Fibroblast of pulmonary artery (primary cell): ENCODE measurements at regions not wholly inside any gene's neighbourhood (a gene's known extent, or its start where the extent isn't known, plus 50 kb on each side); places are given as distances from the start of the nearest gene placed in this dataset.

Experiments used
- DNase-seq: peaks from one replicate; pipeline ENCODE4 v3.0.0-alpha.2; 2010; ENCODE audit warnings: low read depth
- H3K4me3 ChIP-seq: replicated peaks from 2 replicates; pipeline ENCODE4 v1.5.1; 2011; ENCODE audit warnings: low read depth, mild to moderate bottlenecking, control low read depth, low read length, moderate library complexity
- TF ChIP-seq, protein P1 (sequence below): IDR thresholded peaks from 2 replicates; pipeline ENCODE4 v1.5.1; 2011; ENCODE audit warnings: mild to moderate bottlenecking, control low read depth, low read length, inconsistent platforms; ENCODE audit errors: missing control alignments

DNA sequence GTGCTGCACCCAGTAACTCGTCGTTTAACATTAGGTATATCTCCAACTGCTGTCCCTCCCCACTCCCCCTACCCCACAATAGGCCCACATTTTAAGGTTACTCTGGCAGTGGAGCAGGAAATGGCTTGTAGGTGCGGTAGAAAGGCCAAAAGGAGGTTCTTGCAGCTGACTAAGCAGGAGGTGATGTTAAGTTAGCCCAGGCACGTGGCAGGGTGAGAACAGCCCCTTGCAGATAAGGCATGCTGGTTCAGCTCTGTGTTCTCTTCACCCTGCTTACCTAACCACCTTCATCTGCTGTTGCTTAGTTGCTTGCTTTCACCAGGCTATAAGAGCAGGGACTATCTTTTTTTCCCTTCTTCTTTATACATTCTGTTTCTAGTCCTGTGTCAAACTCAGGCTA lies 1082.8 kb upstream of the RBFOX1 start:
- no peak overlapping the region for H3K4me3 ChIP-seq
- TF ChIP-seq, protein P1, sequence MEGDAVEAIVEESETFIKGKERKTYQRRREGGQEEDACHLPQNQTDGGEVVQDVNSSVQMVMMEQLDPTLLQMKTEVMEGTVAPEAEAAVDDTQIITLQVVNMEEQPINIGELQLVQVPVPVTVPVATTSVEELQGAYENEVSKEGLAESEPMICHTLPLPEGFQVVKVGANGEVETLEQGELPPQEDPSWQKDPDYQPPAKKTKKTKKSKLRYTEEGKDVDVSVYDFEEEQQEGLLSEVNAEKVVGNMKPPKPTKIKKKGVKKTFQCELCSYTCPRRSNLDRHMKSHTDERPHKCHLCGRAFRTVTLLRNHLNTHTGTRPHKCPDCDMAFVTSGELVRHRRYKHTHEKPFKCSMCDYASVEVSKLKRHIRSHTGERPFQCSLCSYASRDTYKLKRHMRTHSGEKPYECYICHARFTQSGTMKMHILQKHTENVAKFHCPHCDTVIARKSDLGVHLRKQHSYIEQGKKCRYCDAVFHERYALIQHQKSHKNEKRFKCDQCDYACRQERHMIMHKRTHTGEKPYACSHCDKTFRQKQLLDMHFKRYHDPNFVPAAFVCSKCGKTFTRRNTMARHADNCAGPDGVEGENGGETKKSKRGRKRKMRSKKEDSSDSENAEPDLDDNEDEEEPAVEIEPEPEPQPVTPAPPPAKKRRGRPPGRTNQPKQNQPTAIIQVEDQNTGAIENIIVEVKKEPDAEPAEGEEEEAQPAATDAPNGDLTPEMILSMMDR, result no peak
- DNase-seq, result no peak

DNA sequence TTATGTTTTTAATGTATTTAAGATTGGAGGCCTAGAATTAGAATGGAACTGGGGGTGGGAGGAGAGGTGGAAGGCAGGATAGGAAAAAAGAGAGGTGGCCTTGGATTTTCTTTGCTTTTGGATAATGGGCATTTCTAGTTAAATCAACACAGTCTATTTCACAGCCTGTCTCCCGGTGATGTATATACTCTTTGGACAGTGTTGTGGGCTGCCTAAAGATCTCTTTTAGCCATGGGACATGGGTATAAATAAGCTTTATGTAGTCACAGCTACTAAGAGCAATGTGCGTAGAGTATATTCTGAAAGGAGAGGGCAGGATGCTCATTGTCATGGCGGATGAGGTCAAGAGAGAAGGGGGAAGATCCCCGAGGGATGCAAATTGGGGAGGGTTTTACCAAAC lies 1084.4 kb upstream of the RBFOX1 start:
- no peak for DNase-seq
- no peak overlapping the region for H3K4me3 ChIP-seq
- TF ChIP-seq, protein P1, result no peak

DNA sequence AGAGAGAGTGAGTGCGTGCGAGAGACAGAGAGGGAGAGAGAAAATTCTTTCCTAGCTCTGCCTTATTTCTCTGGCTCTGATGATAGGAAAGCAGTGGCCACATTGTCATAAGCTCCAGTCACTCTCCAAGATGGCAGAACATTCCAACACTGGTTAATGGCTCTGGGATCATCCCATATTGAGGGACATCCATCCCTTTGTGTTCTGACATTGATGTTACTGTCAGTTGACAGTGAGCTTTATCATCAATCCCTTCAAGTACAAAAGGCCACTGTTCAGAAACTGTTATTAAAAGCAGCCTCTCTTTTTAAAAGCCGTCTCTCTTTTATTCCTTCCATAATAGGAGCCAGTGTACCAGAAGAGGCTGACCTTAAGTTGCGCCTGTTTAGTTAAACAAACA lies 1084.9 kb upstream of the RBFOX1 start:
- H3K4me3 ChIP-seq, result no peak overlapping the region
- TF ChIP-seq, protein P1, result no peak
- no peak for DNase-seq

DNA sequence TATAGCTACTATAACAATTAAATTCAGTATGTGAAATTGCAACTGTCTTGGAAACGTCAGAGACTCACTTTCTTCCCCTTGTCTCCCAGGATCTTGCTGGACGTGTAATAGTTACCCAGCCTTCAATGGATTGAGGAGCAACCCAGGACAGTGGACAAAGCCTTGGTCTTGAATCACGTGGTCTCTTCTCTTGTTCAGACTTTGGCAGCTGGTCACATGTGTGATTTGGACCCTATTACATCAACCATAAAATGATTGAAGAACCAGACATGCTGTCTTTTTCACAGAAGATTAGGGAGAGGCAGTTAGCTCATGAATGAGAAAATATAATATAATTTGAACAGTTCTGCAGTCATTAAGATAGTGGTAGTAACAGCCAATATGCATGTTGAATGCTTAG lies 1085.5 kb upstream of the RBFOX1 start:
- H3K4me3 ChIP-seq, result no peak overlapping the region
- DNase-seq, result no peak
- TF ChIP-seq, protein P1, result no peak

DNA sequence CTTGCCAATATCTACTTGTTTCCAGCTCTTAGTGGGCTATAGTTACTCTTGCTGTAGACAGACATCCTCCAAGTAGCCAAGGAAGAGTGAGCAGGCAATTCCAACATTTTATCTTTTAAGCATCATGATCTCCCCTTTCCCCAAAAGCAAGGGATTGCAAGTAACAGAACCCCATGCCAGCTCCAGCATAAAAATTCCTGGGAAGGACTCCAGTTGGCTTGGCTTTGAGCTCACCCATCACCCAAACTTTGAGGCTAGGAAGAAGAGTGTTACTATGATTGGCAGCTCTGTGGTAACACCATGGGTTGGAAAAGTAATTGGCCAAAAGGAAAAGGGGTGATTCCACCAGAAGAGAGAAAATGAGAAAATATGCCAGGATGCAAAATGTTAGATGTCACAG lies 1086.4 kb upstream of the RBFOX1 start:
- TF ChIP-seq, protein P1, result no peak

DNA sequence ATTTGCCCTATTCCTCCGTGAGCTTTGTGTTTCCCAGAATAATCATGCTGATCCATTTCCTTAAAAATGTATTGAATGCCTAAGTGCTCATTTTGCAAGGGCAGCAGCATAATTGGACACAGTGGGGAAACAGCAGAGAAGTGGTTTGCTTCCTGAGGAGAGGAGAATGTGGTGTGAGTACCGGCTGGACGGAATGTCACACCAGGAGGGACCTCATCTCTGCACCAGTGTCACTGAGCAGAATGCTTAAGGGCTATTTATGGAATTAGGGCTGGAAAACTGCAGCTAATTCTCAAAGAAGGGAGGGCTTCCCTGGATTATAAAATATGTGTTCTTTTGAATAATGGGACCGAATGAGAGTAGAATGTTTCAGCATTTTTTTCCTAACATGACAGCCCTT lies 1100.6 kb upstream of the RBFOX1 start:
- H3K4me3 ChIP-seq, result no peak overlapping the region
- TF ChIP-seq, protein P1, result no peak
- DNase-seq, result no peak

More for the DNA sequence above, 1086.4 kb upstream of the RBFOX1 start:
- no peak overlapping the region for H3K4me3 ChIP-seq
- DNase-seq, result no peak

DNA sequence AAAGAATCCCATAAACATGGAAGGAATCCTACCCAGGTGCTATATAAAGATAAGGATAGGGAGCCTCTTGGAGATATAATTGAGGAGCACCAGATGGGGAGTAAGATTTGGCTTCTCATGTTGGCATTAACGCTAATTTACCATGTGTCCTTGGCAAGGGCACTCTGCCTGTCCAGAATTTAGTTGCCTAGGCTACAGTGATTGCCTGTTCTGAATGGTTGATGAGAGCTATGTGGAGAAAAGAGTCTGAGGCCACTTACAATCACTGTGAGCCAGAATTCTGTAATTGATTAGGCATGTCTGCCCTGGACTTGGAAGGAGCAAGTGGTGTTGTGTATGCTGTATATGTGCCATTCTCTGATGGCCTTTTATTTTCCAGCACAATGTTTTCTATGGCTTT lies 1101.2 kb upstream of the RBFOX1 start:
- no peak for DNase-seq
- no peak overlapping the region for H3K4me3 ChIP-seq
- TF ChIP-seq, protein P1, result no peak
